IPS-20b (cell line): ENCODE measurements at regions not wholly inside any gene's neighbourhood (a gene's known extent, or its start where the extent isn't known, plus 50 kb on each side); places are given as distances from the start of the nearest gene placed in this dataset.

Source experiments
- H3K27ac ChIP-seq: one replicate; pipeline ENCODE4 v1.5.1; 2013; ENCODE audit warnings: low read length
- H3K27me3 ChIP-seq: 2 replicates; pipeline ENCODE4 v1.6.1; 2013; ENCODE audit warnings: mild to moderate bottlenecking, low read length, inconsistent platforms; ENCODE audit not compliant: insufficient read depth
- H3K36me3 ChIP-seq: 2 replicates; pipeline ENCODE4 v1.6.1; 2013; ENCODE audit warnings: low read depth, mild to moderate bottlenecking, inconsistent platforms, low read length, moderate library complexity; ENCODE audit not compliant: insufficient read depth
- H3K4me1 ChIP-seq: 2 replicates; pipeline ENCODE4 v1.6.1; 2013; ENCODE audit warnings: mild to moderate bottlenecking, control low read depth, inconsistent platforms, low read length, moderate library complexity; ENCODE audit not compliant: insufficient read depth
- H3K4me3 ChIP-seq: 2 replicates; pipeline ENCODE4 v1.5.1; 2013; ENCODE audit warnings: mild to moderate bottlenecking, low read length, inconsistent platforms
- H3K9ac ChIP-seq: 2 replicates; pipeline ENCODE4 v1.6.1; 2013; ENCODE audit warnings: low read depth, mild to moderate bottlenecking, inconsistent platforms, low read length, moderate library complexity
- H3K9me3 ChIP-seq: 2 replicates; pipeline ENCODE4 v1.6.1; 2013; ENCODE audit warnings: mild to moderate bottlenecking, low read depth, low read length, inconsistent platforms; ENCODE audit not compliant: insufficient read depth

- no peak overlapping the region for H3K4me3 ChIP-seq
- no peaks in the 10 kb centered on the region for H3K27me3 ChIP-seq
- H3K27ac ChIP-seq = no peak overlapping the region
- no peaks in the 10 kb centered on the region for H3K4me1 ChIP-seq
- no peaks in the 10 kb centered on the region for H3K9me3 ChIP-seq
- no peaks in the 10 kb centered on the region for H3K36me3 ChIP-seq
- no peak overlapping the region for H3K9ac ChIP-seq
Observed at GRCh38 chr4:32251926-32252325, 1531.8 kb downstream of the PCDH7 start.

DNA sequence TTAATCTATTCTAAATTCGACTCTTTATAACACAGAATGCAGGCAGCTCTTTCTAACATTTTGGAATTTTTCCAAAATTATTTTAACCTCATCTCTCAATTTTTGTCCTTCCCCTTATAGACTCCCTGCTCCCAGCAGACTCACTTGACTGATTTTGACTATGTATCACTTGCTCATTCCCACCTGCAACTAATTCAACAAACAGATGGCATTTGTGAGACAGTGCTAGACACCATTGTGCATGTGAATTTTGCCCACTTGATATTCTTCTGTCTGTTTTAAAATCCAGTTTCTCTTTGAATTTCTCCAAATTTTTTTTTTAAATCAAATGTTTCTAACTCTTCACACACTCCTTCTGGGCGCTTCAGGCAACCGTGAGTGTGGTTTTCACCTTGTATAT is 1534.0 kb downstream of the PCDH7 start:
- no peaks in the 10 kb centered on the region for H3K27me3 ChIP-seq
- no peaks in the 10 kb centered on the region for H3K36me3 ChIP-seq
- no peak overlapping the region for H3K9ac ChIP-seq
- no peaks in the 10 kb centered on the region for H3K9me3 ChIP-seq
- no peak overlapping the region for H3K4me3 ChIP-seq
- no peak overlapping the region for H3K27ac ChIP-seq
- H3K4me1 ChIP-seq = no peaks in the 10 kb centered on the region

- H3K4me1 ChIP-seq = no peaks in the 10 kb centered on the region
- H3K27me3 ChIP-seq = no peaks in the 10 kb centered on the region
- H3K27ac ChIP-seq = no peak overlapping the region
- H3K9ac ChIP-seq = no peak overlapping the region
- no peaks in the 10 kb centered on the region for H3K9me3 ChIP-seq
- no peak overlapping the region for H3K4me3 ChIP-seq
- no peaks in the 10 kb centered on the region for H3K36me3 ChIP-seq
Observed at GRCh38 chr4:32258986-32259385, 1538.8 kb downstream of the PCDH7 start.

DNA sequence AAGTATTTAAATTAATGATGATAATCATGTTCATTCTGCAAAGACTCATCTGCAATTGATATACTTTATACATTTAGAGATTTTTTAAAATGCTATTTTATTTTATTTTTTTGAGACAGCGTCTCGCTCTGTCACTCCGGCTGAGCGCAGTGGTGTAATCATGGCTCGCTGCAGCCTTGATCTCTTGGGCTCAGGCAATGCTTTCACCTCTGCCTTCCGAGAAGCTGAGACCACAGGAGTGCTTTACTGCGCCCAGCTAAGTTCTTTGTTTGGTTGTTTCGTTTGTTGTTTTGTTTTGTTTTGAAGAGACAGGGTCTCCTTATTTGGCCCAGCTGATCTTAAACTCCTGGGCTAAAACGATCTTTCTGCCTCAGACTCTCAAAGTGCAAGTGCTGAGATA is 1541.0 kb downstream of the PCDH7 start:
- H3K4me3 ChIP-seq = no peak overlapping the region
- H3K27me3 ChIP-seq = no peaks in the 10 kb centered on the region
- no peak overlapping the region for H3K9ac ChIP-seq

GRCh38 chr4:32268863-32269262 is 1548.7 kb downstream of the PCDH7 start:
- no peak overlapping the region for H3K27ac ChIP-seq
- H3K4me3 ChIP-seq = no peak overlapping the region
- H3K36me3 ChIP-seq = no peaks in the 10 kb centered on the region
- no peaks in the 10 kb centered on the region for H3K4me1 ChIP-seq
- no peaks in the 10 kb centered on the region for H3K27me3 ChIP-seq
- H3K9ac ChIP-seq = no peak overlapping the region
- no peaks in the 10 kb centered on the region for H3K9me3 ChIP-seq

More for the DNA sequence above, 1541.0 kb downstream of the PCDH7 start:
- no peaks in the 10 kb centered on the region for H3K36me3 ChIP-seq
- no peak overlapping the region for H3K27ac ChIP-seq
- no peaks in the 10 kb centered on the region for H3K4me1 ChIP-seq
- no peaks in the 10 kb centered on the region for H3K9me3 ChIP-seq

DNA sequence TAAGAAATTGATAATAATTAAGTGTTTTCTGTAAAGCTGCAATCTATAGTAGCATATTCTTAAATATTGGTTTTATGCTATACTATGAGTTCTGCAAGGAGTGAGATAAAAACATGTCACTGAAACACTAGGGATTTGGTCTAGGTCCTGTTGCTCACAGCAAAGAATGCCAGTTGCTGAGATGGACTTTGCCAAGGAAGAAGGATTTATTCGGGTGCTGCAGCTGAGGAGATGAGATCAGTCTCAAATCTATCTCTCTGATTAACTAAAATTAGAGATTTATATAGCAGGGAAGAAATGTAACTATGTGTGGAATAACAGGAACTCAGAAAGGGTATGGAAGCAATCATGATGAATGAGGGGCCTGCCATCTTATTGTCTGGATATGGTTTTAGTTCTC is 1569.9 kb downstream of the PCDH7 start:
- H3K9ac ChIP-seq = no peak overlapping the region
- no peaks in the 10 kb centered on the region for H3K27me3 ChIP-seq

GRCh38 chr4:32318926-32319325 is 1598.8 kb downstream of the PCDH7 start:
- no peak overlapping the region for H3K27ac ChIP-seq
- no peaks in the 10 kb centered on the region for H3K36me3 ChIP-seq
- no peaks in the 10 kb centered on the region for H3K4me1 ChIP-seq
- H3K27me3 ChIP-seq = no peaks in the 10 kb centered on the region
- H3K9me3 ChIP-seq = peaks cover 10% of the 10 kb centered on the region; the same call in 1 of the 2 replicates
- H3K9ac ChIP-seq = no peak overlapping the region
- H3K4me3 ChIP-seq = no peak overlapping the region

More for the DNA sequence above, 1569.9 kb downstream of the PCDH7 start:
- Histone ChIP-seq H3K27ac (no peak overlapping the region), H3K36me3 (no peaks in the 10 kb centered on the region), H3K9me3 (peaks cover 19% of the 10 kb centered on the region), H3K4me3 (no peak overlapping the region), H3K4me1 (no peaks in the 10 kb centered on the region)

- Histone ChIP-seq H3K27ac (no peak overlapping the region), H3K4me3 (no peak overlapping the region), H3K4me1 (no peaks in the 10 kb centered on the region), H3K27me3 (no peaks in the 10 kb centered on the region), H3K9ac (no peak overlapping the region), H3K9me3 (peaks cover 10% of the 10 kb centered on the region; the same call in 1 of the 2 replicates), H3K36me3 (no peaks in the 10 kb centered on the region)
Observed at GRCh38 chr4:32321421-32321820, 1601.3 kb downstream of the PCDH7 start.

DNA sequence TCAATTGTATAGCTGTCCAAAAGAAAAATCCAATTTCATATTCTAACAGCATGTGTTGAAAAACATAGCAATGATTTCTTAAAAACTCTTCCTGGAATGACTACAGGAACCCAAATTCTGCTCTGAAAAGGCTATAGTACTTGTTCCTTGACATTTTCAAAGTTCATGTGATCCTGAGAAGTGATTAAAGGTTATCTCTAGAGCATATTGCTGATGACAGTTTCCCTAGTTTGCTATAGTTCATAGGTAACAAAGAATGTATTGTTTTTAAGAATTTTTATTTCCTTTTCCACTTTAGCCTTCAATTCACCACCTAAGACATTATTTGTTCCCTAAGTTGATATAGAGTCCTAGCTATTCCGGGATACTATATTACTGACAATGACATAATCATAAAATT is 1614.6 kb downstream of the PCDH7 start:
- H3K9me3 ChIP-seq = no peaks in the 10 kb centered on the region
- H3K4me1 ChIP-seq = no peaks in the 10 kb centered on the region
- H3K4me3 ChIP-seq = no peak overlapping the region
- H3K9ac ChIP-seq = no peak overlapping the region
- no peak overlapping the region for H3K27ac ChIP-seq
- H3K27me3 ChIP-seq = no peaks in the 10 kb centered on the region
- H3K36me3 ChIP-seq = no peaks in the 10 kb centered on the region

DNA sequence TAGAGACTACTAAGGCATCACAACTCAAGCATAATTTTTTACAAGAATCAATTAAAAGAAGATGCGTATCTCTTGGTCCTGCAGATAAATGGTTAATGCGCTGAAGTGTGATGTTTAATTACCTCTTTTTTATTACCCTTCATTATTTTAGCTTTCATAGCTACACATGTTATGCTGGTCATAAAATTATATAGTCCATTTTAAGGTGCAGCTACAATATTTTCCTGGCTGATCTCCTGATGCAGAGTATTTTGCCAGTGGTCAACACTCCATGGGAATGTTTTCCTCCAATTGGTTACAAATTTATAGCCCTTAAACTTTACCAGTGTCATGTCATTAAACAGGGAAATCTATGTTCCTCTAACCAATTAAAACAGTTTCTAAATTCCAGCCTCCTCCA is 1617.2 kb downstream of the PCDH7 start:
- no peak overlapping the region for H3K9ac ChIP-seq
- no peaks in the 10 kb centered on the region for H3K9me3 ChIP-seq
- no peak overlapping the region for H3K27ac ChIP-seq
- no peaks in the 10 kb centered on the region for H3K36me3 ChIP-seq
- H3K4me1 ChIP-seq = peaks cover 4% of the 10 kb centered on the region; the same call in 1 of the 2 replicates
- H3K27me3 ChIP-seq = no peaks in the 10 kb centered on the region
- H3K4me3 ChIP-seq = no peak overlapping the region

GRCh38 chr4:32340591-32340990 is 1620.4 kb downstream of the PCDH7 start:
- peaks cover 4% of the 10 kb centered on the region; the same call in 1 of the 2 replicates for H3K4me1 ChIP-seq
- H3K27me3 ChIP-seq = no peaks in the 10 kb centered on the region
- H3K4me3 ChIP-seq = no peak overlapping the region
- H3K27ac ChIP-seq = no peak overlapping the region
- no peaks in the 10 kb centered on the region for H3K36me3 ChIP-seq
- no peaks in the 10 kb centered on the region for H3K9me3 ChIP-seq
- no peak overlapping the region for H3K9ac ChIP-seq

DNA sequence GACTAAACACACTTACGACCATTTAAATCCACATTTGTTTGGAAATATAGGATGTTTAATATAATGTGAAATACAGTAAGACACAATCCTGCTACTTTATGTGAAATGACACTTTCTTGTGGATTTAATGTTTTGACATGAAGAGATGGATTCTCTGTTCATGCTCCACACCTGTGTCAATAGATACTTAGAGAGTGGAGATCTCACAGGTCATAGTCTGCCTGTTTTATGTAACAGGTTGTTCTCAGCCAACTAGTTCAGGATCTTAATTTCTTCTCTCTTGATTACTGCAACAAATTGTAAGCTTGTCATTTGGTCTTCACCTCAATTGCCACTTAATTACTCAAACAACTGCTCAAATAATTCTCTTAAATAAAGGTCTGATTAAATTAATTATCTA is 1621.2 kb downstream of the PCDH7 start:
- H3K27ac ChIP-seq = no peak overlapping the region
- no peaks in the 10 kb centered on the region for H3K9me3 ChIP-seq
- H3K27me3 ChIP-seq = no peaks in the 10 kb centered on the region
- H3K4me3 ChIP-seq = no peak overlapping the region
- H3K36me3 ChIP-seq = no peaks in the 10 kb centered on the region
- peaks cover 4% of the 10 kb centered on the region; the same call in 1 of the 2 replicates for H3K4me1 ChIP-seq
- no peak overlapping the region for H3K9ac ChIP-seq

GRCh38 chr4:32342054-32342453 is 1621.9 kb downstream of the PCDH7 start:
- Histone ChIP-seq H3K9me3 (no peaks in the 10 kb centered on the region), H3K36me3 (no peaks in the 10 kb centered on the region), H3K27ac (no peak overlapping the region), H3K4me1 (peaks cover 4% of the 10 kb centered on the region; the same call in 1 of the 2 replicates), H3K4me3 (no peak overlapping the region), H3K27me3 (no peaks in the 10 kb centered on the region), H3K9ac (no peak overlapping the region)
